ENCODE measurements at regions not wholly inside any gene's neighbourhood (a gene's known extent, or its start where the extent isn't known, plus 50 kb on each side); places are given as distances from the start of the nearest gene placed in this dataset.

- 91% methylated on average over 5 of the region's 5 CpGs; no CpG with 5 or more reads in 1 of the 2 experiments for WGBS, 2 experiments (ENCODE audit: extremely low coverage in 1 of 2, insufficient coverage in 1 of 2, insufficient read length in 1 of 2, insufficient replicate concordance in 2 of 2, low coverage in 1 of 2, low lambda C conversion rate in 2 of 2, missing lambda C conversion rate in 1 of 2)
- Histone ChIP-seq H3K79me2 (ENCODE audit: control insufficient read depth in 1 of 2, insufficient read depth in 2 of 2, low read length in 2 of 2) (no peaks in the 10 kb centered on the region), H3K9me3 (ENCODE audit: insufficient read depth in 2 of 2, low read depth in 1 of 2, low read length in 1 of 2) (no peaks in the 10 kb centered on the region), H3K23ac (ENCODE audit: insufficient read length) (no peak overlapping the region), H4K91ac (replicated peaks; ENCODE audit: insufficient read length, low read length) (no peak overlapping the region), H2BK20ac (ENCODE audit: low read length) (no peak overlapping the region), H2BK15ac (ENCODE audit: low read length) (no peak overlapping the region), H3K14ac (ENCODE audit: insufficient read length) (no peak overlapping the region), H3K18ac (ENCODE audit: extremely low read depth, low read length) (no peak overlapping the region), H4K5ac (ENCODE audit: insufficient read length, low read depth, low read length) (no peak overlapping the region), H3K4me2 (ENCODE audit: insufficient read depth in 1 of 2, low read depth in 2 of 2, low read length in 2 of 2) (no peak overlapping the region), H2BK120ac (replicated peaks; ENCODE audit: low read depth, low read length) (no peak overlapping the region), H2AFZ (ENCODE audit: low read length) (no peak overlapping the region), H4K8ac (ENCODE audit: extremely low read depth, insufficient read depth, low read length) (no peak overlapping the region), H2AK5ac (ENCODE audit: low read depth, low read length) (no peak overlapping the region), H3K79me1 (ENCODE audit: low read depth, low read length) (no peaks in the 10 kb centered on the region), H2BK12ac (ENCODE audit: low read depth, low read length) (no peak overlapping the region), H3K27ac (ENCODE audit: low read depth, low read length) (no peak overlapping the region), H3K23me2 (ENCODE audit: low read depth, low read length) (no peaks in the 10 kb centered on the region), H4K20me1 (replicated peaks in 1 of 2; ENCODE audit: control insufficient read depth in 1 of 2, insufficient read depth in 2 of 2, low read length in 2 of 2) (no peaks in the 10 kb centered on the region), H3K56ac (replicated peaks; ENCODE audit: insufficient read length, low read depth, low read length) (no peak overlapping the region), H3K4me1 (replicated peaks in 1 of 4; ENCODE audit: control insufficient read depth in 3 of 4, insufficient read depth in 4 of 4, low read length in 3 of 4) (no peaks in the 10 kb centered on the region), H3K36me3 (ENCODE audit: control insufficient read depth in 2 of 4, insufficient read depth in 4 of 4, low read length in 3 of 4) (no peaks in the 10 kb centered on the region), H3K4me3 (ENCODE audit: extremely low read depth in 1 of 4, insufficient read depth in 2 of 4, low read depth in 3 of 4, low read length in 4 of 4) (no peak overlapping the region), H3K4ac (replicated peaks; ENCODE audit: insufficient read length, low read depth, low read length) (no peak overlapping the region), H3K9ac (replicated peaks in 1 of 4; ENCODE audit: extremely low read depth in 1 of 4, low read depth in 3 of 4, low read length in 3 of 4) (no peak overlapping the region), H3K27me3 (replicated peaks in 1 of 4; ENCODE audit: control insufficient read depth in 3 of 4, extremely low read depth in 1 of 4, insufficient read depth in 3 of 4, low read length in 3 of 4) (no peaks in the 10 kb centered on the region), H2BK5ac (ENCODE audit: low read depth, low read length) (no peak overlapping the region)
- DNase-seq (ENCODE audit: low read depth in 1 of 2, low spot score in 2 of 2), result no peak
- no peak for FAIRE-seq
- CTCF ChIA-PET (ENCODE audit: partially characterized antibody), result no interaction called here
- POLR2A ChIA-PET (ENCODE audit: partially characterized antibody), result no interaction called here
- TF ChIP-seq MAFK (IDR thresholded peaks at IDR 0.05; ENCODE audit: low read depth, low read length) (no peak), TCF12 (IDR thresholded peaks at IDR 0.05; ENCODE audit: low read depth, low read length) (no peak), BCL11A (IDR thresholded peaks at IDR 0.05; ENCODE audit: low read depth in 2 of 2, low read length in 2 of 2) (no peak), FOSL1 (IDR thresholded peaks at IDR 0.05; ENCODE audit: insufficient read depth, low read depth, low read length) (no peak), ZNF274 (IDR thresholded peaks at IDR 0.05; ENCODE audit: borderline replicate concordance, extremely low read depth, low read length) (no peak), EGR1 (IDR thresholded peaks at IDR 0.05; ENCODE audit: borderline replicate concordance, low read depth, low read length) (no peak), CREB1 (IDR thresholded peaks at IDR 0.05) (no peak), CTBP2 (IDR thresholded peaks at IDR 0.05; ENCODE audit: borderline replicate concordance, insufficient read depth, insufficient read length, low read length) (no peak), ASH2L (IDR thresholded peaks at IDR 0.05; ENCODE audit: low read length) (no peak), HDAC2 (IDR thresholded peaks at IDR 0.05; ENCODE audit: borderline replicate concordance in 1 of 2, low read depth in 2 of 2, low read length in 2 of 2) (no peak), USF2 (IDR thresholded peaks at IDR 0.05; ENCODE audit: low read length) (no peak), ATF2 (IDR thresholded peaks at IDR 0.05; ENCODE audit: low read length) (no peak), YY1 (IDR thresholded peaks at IDR 0.05; ENCODE audit: low read depth, low read length) (no peak)
Measured at GRCh38 chr16:65648101-65648500, 526.2 kb upstream of the CDH11 start.

Data from H1 (cell line).